ENCODE measurements at regions not wholly inside any gene's neighbourhood (a gene's known extent, or its start where the extent isn't known, plus 50 kb on each side); places are given as distances from the start of the nearest gene placed in this dataset.
"Not testable (repeated sequence)": the region's sequence is repeated elsewhere in the genome, so short reads cannot be mapped to it uniquely, and the experiment has no call there.

GRCh38 chr7:13021566-13022300 is 334.3 kb downstream of the ARL4A start (continued):
- no peak for TF ChIP-seq PATZ1 (CRISPR knock-in tag; IDR thresholded peaks at IDR 0.05; ENCODE audit: borderline replicate concordance)

- no peak for ATAC-seq
- TF ChIP-seq CSDC2 (CRISPR knock-in tag; IDR thresholded peaks at IDR 0.05), result no peak
- TF ChIP-seq CSRNP3 (CRISPR knock-in tag; IDR thresholded peaks at IDR 0.05), result no peak
- no peak for TF ChIP-seq ZNF70 (CRISPR knock-in tag; IDR thresholded peaks at IDR 0.05)
- TF ChIP-seq ZFP3 (CRISPR knock-in tag; IDR thresholded peaks at IDR 0.05), result no peak
- TF ChIP-seq RARB (CRISPR knock-in tag; IDR thresholded peaks at IDR 0.05), result no peak
- TF ChIP-seq TSHZ2 (CRISPR knock-in tag; IDR thresholded peaks at IDR 0.05), result no peak
- TF ChIP-seq GLIS3 (CRISPR knock-in tag; IDR thresholded peaks at IDR 0.05), result no peak
- no peak for TF ChIP-seq ISL1 (CRISPR knock-in tag; IDR thresholded peaks at IDR 0.05)
- no peak for TF ChIP-seq ZC3H10 (CRISPR knock-in tag; IDR thresholded peaks at IDR 0.05)
Observed at GRCh38 chr7:13024121-13024674, 336.8 kb downstream of the ARL4A start.

- not testable (repeated sequence) for ATAC-seq
Observed at GRCh38 chr7:13025043-13025442, 337.6 kb downstream of the ARL4A start.

- TF ChIP-seq ARNTL (CRISPR knock-in tag; IDR thresholded peaks at IDR 0.05; ENCODE audit: borderline replicate concordance, low read depth) (no peak), ISL1 (CRISPR knock-in tag; IDR thresholded peaks at IDR 0.05) (no peak), ZFP30 (CRISPR knock-in tag; IDR thresholded peaks at IDR 0.05) (no peak), ESRRG (CRISPR knock-in tag; IDR thresholded peaks at IDR 0.05) (no peak), GLIS3 (CRISPR knock-in tag; IDR thresholded peaks at IDR 0.05) (no peak), TOX (CRISPR knock-in tag; IDR thresholded peaks at IDR 0.05; ENCODE audit: borderline replicate concordance) (no peak), OSR1 (CRISPR knock-in tag; IDR thresholded peaks at IDR 0.05) (no peak), ZNF8 (CRISPR knock-in tag; IDR thresholded peaks at IDR 0.05) (no peak), ZC3H10 (CRISPR knock-in tag; IDR thresholded peaks at IDR 0.05) (no peak), ZFP3 (CRISPR knock-in tag; IDR thresholded peaks at IDR 0.05) (no peak), CSDC2 (CRISPR knock-in tag; IDR thresholded peaks at IDR 0.05) (no peak), TCF4 (CRISPR knock-in tag; IDR thresholded peaks at IDR 0.05; ENCODE audit: borderline replicate concordance) (no peak), POU6F1 (CRISPR knock-in tag; IDR thresholded peaks at IDR 0.05; ENCODE audit: borderline replicate concordance, low read depth) (no peak), PPARA (CRISPR knock-in tag; IDR thresholded peaks at IDR 0.05; ENCODE audit: borderline replicate concordance) (no peak), CREB5 (CRISPR knock-in tag; IDR thresholded peaks at IDR 0.05; ENCODE audit: low read depth) (no peak), BACH2 (CRISPR knock-in tag; IDR thresholded peaks at IDR 0.05; ENCODE audit: borderline replicate concordance) (no peak), SNAI2 (CRISPR knock-in tag; IDR thresholded peaks at IDR 0.05) (no peak), PATZ1 (CRISPR knock-in tag; IDR thresholded peaks at IDR 0.05; ENCODE audit: borderline replicate concordance) (no peak), ZNF565 (CRISPR knock-in tag; conservative IDR thresholded peaks at IDR 0.05; ENCODE audit: low read depth) (no peak)
- ATAC-seq, result no peak
Observed at GRCh38 chr7:13027321-13027720, 339.9 kb downstream of the ARL4A start.

Data from SK-N-SH treated with all-trans-retinoic acid at 6 μM for 48 hours (cell line).